Heart left ventricle (tissue), 16 donors: ENCODE measurements at regions not wholly inside any gene's neighbourhood (a gene's known extent, or its start where the extent isn't known, plus 50 kb on each side); places are given as distances from the start of the nearest gene placed in this dataset.

Source experiments
- ATAC-seq, 4 donors: fragments of 200-7000 bp; cut with Tn5 transposase; one replicate each; pipeline ENCODE4 v1.9.1; 2020 to 2022; ENCODE audit warnings: moderate library complexity in 4 of 4, mild to moderate bottlenecking in 3 of 4, moderate number of reproducible peaks in 1 of 4
- DNase-seq, 5 donors: peaks; one replicate each; pipeline ENCODE4 v3.0.0-alpha.2; 2020
- H3K27ac ChIP-seq, 12 donors: fragments of 200-600 bp; sonication (generic) in 4 of 12; one replicate each; pipeline versions ENCODE4 v1.5.0 to v1.8.0; 2016 to 2022; ENCODE audit warnings: mild to moderate bottlenecking in 2 of 12
- H3K27me3 ChIP-seq, 9 donors: fragments of 200-600 bp; sonication (generic) in 2 of 9; one replicate each; pipeline versions ENCODE4 v1.5.1 to v1.8.0; 2016 to 2022; ENCODE audit warnings: mild to moderate bottlenecking in 3 of 9
- H3K36me3 ChIP-seq, 9 donors: fragments of 200-600 bp; sonication (generic) in 2 of 9; one replicate each; pipeline versions ENCODE4 v1.5.0 to v1.8.0; 2018 to 2022; ENCODE audit warnings: mild to moderate bottlenecking in 2 of 9
- H3K4me1 ChIP-seq, 12 donors: fragments of 200-600 bp; sonication (generic) in 4 of 12; one replicate each; pipeline versions ENCODE4 v1.5.0 to v1.8.0; 2016 to 2022; ENCODE audit warnings: mild to moderate bottlenecking in 3 of 12
- H3K4me3 ChIP-seq, 12 donors: fragments of 200-600 bp; sonication (generic) in 4 of 12; one replicate each; pipeline versions ENCODE4 v1.5.0 to v1.8.0; 2017 to 2022; ENCODE audit warnings: mild to moderate bottlenecking in 9 of 12, moderate library complexity in 4 of 12
- H3K9me3 ChIP-seq, 12 donors: fragments of 200-600 bp; sonication (generic) in 4 of 12; one replicate each; pipeline versions ENCODE4 v1.5.0 to v1.8.0; 2016 to 2022; ENCODE audit warnings: mild to moderate bottlenecking in 1 of 12
- POLR2A ChIP-seq, 2 donors: fragments of 450-650 bp; IDR thresholded peaks; one replicate each; pipeline ENCODE4 v1.6.1; 2017; ENCODE audit warnings: antibody characterized with exemption in 2 of 2, mild to moderate bottlenecking in 2 of 2, moderate library complexity in 2 of 2
- WGBS, 4 donors: extraction: QIAGEN DNeasy Blood & Tissue Kit in 2 of 4; methylation state at CpG; one replicate each; pipeline versions ENCODE4 v1.1.5 to v1.1.7; 2013 to 2018; 5-methylcytosine and 5-hydroxymethylcytosine counted together
- intact Hi-C, 10 donors: fragments of 100-400 bp; cut with DNase I; formaldehyde crosslinking; loops; one replicate each; pipeline versions ENCODE4 v1.11.1 to v1.14.2; 2022
- TF ChIP-seq, protein P1 (sequence below), 12 donors: fragments of 200-600 bp; sonication (generic) in 4 of 12; IDR thresholded peaks; one replicate each; pipeline versions ENCODE4 v1.5.0 to v1.8.0; 2018 to 2022; ENCODE audit warnings: antibody characterized with exemption in 12 of 12, mild to moderate bottlenecking in 5 of 12
- donor health status: ischemic (EF 13 %, LVEDD 7.1; RV severe dilation, severe dysfunction).
- donor health status: healthy with polysubstance abuse.
- donor health status: DM: no; HTN: yes; CAD: no.
- donor health status: DM: no; HTN: no; CAD: no.
- donor health status: ischemic (EF 25% LVEDD 6.9; RV normal size, moderate dysfunction).
- donor health status: ischemic (EF 25% LVEDD 5.7; RV mildly dilated, moderate dysfunction).
- donor health status: healthy.
- donor health status: DM: yes; HTN: yes; CAD: no.
- donor health status: ischemic (EF 35%, LVEDD 5.7; RV mildly dilated, moderate dysfunction).
- donor health status: nonischemic (EF 11% LVEDD 7.7; RV severe dilation, severe dysfunction).
- donor health status: DM: yes; HTN: yes; CAD: no.
- donor health status: PGD.
- donor health status: ischemic (EF 29% LVEDD 5.4; RV normal size, mild dysfunction).
- donor health status: nonischemic (EF 23%, LVEDD 6.1; RV moderate dilation, normal function).

GRCh38 chr2:40639320-40639719, 187.4 kb upstream of the SLC8A1 start:
- DNase-seq, result peak in 1 of 5 donors; percentile 31

DNA sequence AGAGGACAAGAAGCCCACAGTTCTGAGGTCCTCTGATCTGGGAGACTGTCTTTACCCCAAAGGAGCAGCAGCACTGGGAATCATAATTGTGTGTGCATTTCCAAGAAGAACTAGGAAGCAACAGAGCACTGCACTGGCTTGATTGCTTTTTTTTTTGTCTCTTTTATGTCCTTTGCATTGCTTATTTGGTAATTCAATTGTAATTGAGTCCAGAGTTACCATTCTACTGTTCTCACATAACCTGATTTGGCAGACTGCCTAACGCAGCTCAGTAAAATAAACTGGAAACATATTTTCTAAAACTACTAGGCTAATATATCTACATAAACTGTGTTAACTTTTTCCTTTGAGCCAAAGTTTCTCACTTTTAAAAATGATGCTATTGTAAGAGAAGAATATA, 190.3 kb upstream of the SLC8A1 start:
- no peaks in the 10 kb centered on the region for H3K4me1 ChIP-seq
- no peak for TF ChIP-seq POLR2A (IDR thresholded peaks at IDR 0.05)
- TF ChIP-seq, protein P1, sequence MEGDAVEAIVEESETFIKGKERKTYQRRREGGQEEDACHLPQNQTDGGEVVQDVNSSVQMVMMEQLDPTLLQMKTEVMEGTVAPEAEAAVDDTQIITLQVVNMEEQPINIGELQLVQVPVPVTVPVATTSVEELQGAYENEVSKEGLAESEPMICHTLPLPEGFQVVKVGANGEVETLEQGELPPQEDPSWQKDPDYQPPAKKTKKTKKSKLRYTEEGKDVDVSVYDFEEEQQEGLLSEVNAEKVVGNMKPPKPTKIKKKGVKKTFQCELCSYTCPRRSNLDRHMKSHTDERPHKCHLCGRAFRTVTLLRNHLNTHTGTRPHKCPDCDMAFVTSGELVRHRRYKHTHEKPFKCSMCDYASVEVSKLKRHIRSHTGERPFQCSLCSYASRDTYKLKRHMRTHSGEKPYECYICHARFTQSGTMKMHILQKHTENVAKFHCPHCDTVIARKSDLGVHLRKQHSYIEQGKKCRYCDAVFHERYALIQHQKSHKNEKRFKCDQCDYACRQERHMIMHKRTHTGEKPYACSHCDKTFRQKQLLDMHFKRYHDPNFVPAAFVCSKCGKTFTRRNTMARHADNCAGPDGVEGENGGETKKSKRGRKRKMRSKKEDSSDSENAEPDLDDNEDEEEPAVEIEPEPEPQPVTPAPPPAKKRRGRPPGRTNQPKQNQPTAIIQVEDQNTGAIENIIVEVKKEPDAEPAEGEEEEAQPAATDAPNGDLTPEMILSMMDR (IDR thresholded peaks at IDR 0.05), result no peak
- no peaks in the 10 kb centered on the region for H3K36me3 ChIP-seq
- no peaks in the 10 kb centered on the region for H3K9me3 ChIP-seq
- intact Hi-C loops, result no loop called here
- DNase-seq (no peak), ATAC-seq (no peak)
- H3K4me3 ChIP-seq, result no peak overlapping the region
- WGBS, 4 donors, result 78 to 84% (median 80%) methylated on average over 1 of the region's 1 CpG
- no peaks in the 10 kb centered on the region for H3K27me3 ChIP-seq
- H3K27ac ChIP-seq, result no peak overlapping the region

More at GRCh38 chr2:40639320-40639719, 187.4 kb upstream of the SLC8A1 start:
- Histone ChIP-seq H3K27ac (no peak overlapping the region), H3K4me1 (no peaks in the 10 kb centered on the region), H3K36me3 (no peaks in the 10 kb centered on the region), H3K27me3 (no peaks in the 10 kb centered on the region), H3K9me3 (no peaks in the 10 kb centered on the region), H3K4me3 (no peak overlapping the region)
- ATAC-seq, result peak in 1 of 4 donors; percentile 11
- TF ChIP-seq, protein P1 (IDR thresholded peaks at IDR 0.05), result no peak
- TF ChIP-seq POLR2A (IDR thresholded peaks at IDR 0.05), result no peak
- 58 to 71% (median 67%) methylated on average over 4 of the region's 4 CpGs for WGBS, 4 donors
- intact Hi-C loops, result no loop called here

DNA sequence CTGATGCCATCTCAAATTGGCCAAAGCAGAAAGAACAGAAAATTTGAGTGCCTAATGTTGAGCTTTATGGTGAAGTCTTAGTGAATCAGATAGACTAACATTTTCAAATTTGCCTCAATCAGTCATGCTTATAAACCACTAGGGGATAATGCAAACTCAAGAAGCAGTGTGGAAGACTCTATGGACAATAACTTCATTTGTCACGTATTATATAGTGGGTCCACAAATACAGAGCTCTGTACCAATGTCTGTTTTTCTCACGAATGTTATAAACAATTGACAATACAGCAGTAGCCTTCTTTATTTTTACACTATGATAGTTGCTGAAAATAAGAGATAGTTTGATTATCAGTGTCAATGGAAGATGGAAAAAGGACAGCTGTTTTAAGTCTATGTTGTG, 190.8 kb upstream of the SLC8A1 start:
- ATAC-seq (no peak), DNase-seq (no peak)
- no peak overlapping the region for H3K27ac ChIP-seq
- no peaks in the 10 kb centered on the region for H3K9me3 ChIP-seq
- 74 to 87% (median 78%) methylated on average over 2 of the region's 2 CpGs for WGBS, 4 donors
- H3K36me3 ChIP-seq, result no peaks in the 10 kb centered on the region
- no peak overlapping the region for H3K4me3 ChIP-seq
- H3K4me1 ChIP-seq, result no peaks in the 10 kb centered on the region
- TF ChIP-seq, protein P1 (IDR thresholded peaks at IDR 0.05), result no peak
- TF ChIP-seq POLR2A (IDR thresholded peaks at IDR 0.05), result no peak
- H3K27me3 ChIP-seq, result no peaks in the 10 kb centered on the region
- intact Hi-C loops, result no loop called here

- 93 to 94% (median 93%) methylated on average over 2 of the region's 2 CpGs for WGBS, 4 donors
- Histone ChIP-seq H3K4me3 (no peak overlapping the region), H3K4me1 (no peaks in the 10 kb centered on the region), H3K27ac (no peak overlapping the region), H3K9me3 (no peaks in the 10 kb centered on the region), H3K36me3 (no peaks in the 10 kb centered on the region), H3K27me3 (no peaks in the 10 kb centered on the region)
- ATAC-seq (no peak), DNase-seq (no peak)
- no peak for TF ChIP-seq POLR2A (IDR thresholded peaks at IDR 0.05)
- intact Hi-C loops, result no loop called here
Measured at GRCh38 chr2:40646642-40647041, 194.8 kb upstream of the SLC8A1 start.

DNA sequence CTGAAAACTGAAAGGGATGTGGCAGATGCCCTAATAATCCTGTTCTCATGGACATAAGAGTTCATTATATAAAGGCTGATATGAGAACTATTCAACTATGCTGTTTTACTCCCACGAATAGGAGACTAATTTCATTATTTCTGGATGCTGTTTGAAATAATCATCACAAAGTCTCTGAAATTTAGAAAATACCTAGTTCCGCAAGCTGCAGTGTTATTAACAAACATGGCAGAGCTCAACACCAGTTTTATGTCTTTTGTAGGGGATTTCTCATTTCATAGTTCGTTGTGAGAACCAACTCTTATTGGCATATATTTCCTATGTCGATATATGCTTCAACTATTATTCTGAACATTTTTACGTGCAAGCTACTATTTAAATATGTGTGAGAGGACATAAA, 200.3 kb upstream of the SLC8A1 start:
- TF ChIP-seq, protein P1 (IDR thresholded peaks at IDR 0.05), result no peak
- no peak for TF ChIP-seq POLR2A (IDR thresholded peaks at IDR 0.05)
- Histone ChIP-seq H3K27me3 (no peaks in the 10 kb centered on the region), H3K4me3 (no peak overlapping the region), H3K36me3 (no peaks in the 10 kb centered on the region), H3K4me1 (no peaks in the 10 kb centered on the region), H3K27ac (no peak overlapping the region), H3K9me3 (no peaks in the 10 kb centered on the region)
- DNase-seq (no peak), ATAC-seq (no peak)
- 87 to 91% (median 89%) methylated on average over 5 of the region's 5 CpGs for WGBS, 4 donors
- intact Hi-C loops, result no loop called here
